GM12878 (cell line): ENCODE measurements at regions not wholly inside any gene's neighbourhood (a gene's known extent, or its start where the extent isn't known, plus 50 kb on each side); places are given as distances from the start of the nearest gene placed in this dataset.

Experiments
- ATAC-seq: fragments of 200-7000 bp; cut with Tn5 transposase; 3 replicates; pipeline ENCODE4 v1.9.1; 2020; ENCODE audit warnings: mild to moderate bottlenecking, moderate library complexity
- BruUV-seq: library from RNA; stranded (reverse); fragments of 400-500 nt; replicated peaks from 2 replicates; lab custom pipeline; 2021; lab: Mats Ljungman, UMichigan
- CTCF ChIA-PET: fragments of 300-600 bp; sonication (Branson Sonifier 250); formaldehyde crosslinking; extraction: SDS; loops from one replicate; lab custom pipeline; 2021; ENCODE audit warnings: inconsistent platforms; lab: Yijun Ruan, JAX
- POLR2A ChIA-PET: fragments of 350-600 bp; formaldehyde crosslinking; extraction: SDS; loops from one replicate; lab custom pipeline; 2021; ENCODE audit warnings: inconsistent platforms; lab: Charles Lee
- RAD21 ChIA-PET: fragments of 300-600 bp; sonication (Branson Sonifier 250); formaldehyde crosslinking; loops from one replicate; lab custom pipeline; 2023; ENCODE audit warnings: antibody characterized with exemption; ENCODE audit not compliant: unreplicated experiment; lab: Charles Lee
- SMC1A ChIA-PET: fragments of 300-600 bp; sonication (Branson Sonifier 250); formaldehyde crosslinking; loops from one replicate; lab custom pipeline; 2023; ENCODE audit not compliant: unreplicated experiment, uncharacterized antibody; lab: Charles Lee
- DNase-seq: peaks from one replicate; pipeline ENCODE4 v3.0.0-alpha.2; 2011; ENCODE audit warnings: low read depth, low spot score
- FAIRE-seq: peaks from 3 replicates; lab custom pipeline; 2011; peaks lifted over from hg19 to GRCh38; lab: Jason Lieb, UNC
- H2AFZ ChIP-seq: 2 replicates; pipeline ENCODE4 v1.6.0; 2011; ENCODE audit warnings: low read depth, low read length, control low read depth; ENCODE audit not compliant: control insufficient read depth
- H3K27ac ChIP-seq: 2 replicates; pipeline ENCODE4 v1.5.1; 2011; ENCODE audit warnings: control low read depth; ENCODE audit not compliant: control insufficient read depth, insufficient read depth
- H3K27me3 ChIP-seq, 2 experiments: replicated peaks in 1 of 2; 2 replicates each; pipeline versions ENCODE4 v1.6.0 to v1.6.1; 2011; ENCODE audit warnings: low read length in 1 of 2; ENCODE audit not compliant: control insufficient read depth in 2 of 2, insufficient read depth in 2 of 2
- H3K36me3 ChIP-seq, 2 experiments: 2 replicates each; pipeline ENCODE4 v1.5.1; 2011; ENCODE audit warnings: low read length in 1 of 2; ENCODE audit not compliant: control insufficient read depth in 2 of 2, insufficient read depth in 2 of 2
- H3K4me1 ChIP-seq: 2 replicates; pipeline ENCODE4 v1.6.1; 2011; ENCODE audit warnings: mild to moderate bottlenecking, low read length, moderate library complexity, mixed read lengths; ENCODE audit not compliant: control insufficient read depth, insufficient read depth
- H3K4me2 ChIP-seq: 2 replicates; pipeline ENCODE4 v1.6.0; 2011; ENCODE audit warnings: control low read depth; ENCODE audit not compliant: control insufficient read depth, insufficient read depth
- H3K4me3 ChIP-seq: fragments of 200-600 bp; sonication (generic); 2 replicates; pipeline ENCODE4 v1.5.1; 2016
- H3K79me2 ChIP-seq: 2 replicates; pipeline ENCODE4 v1.6.0; 2011; ENCODE audit warnings: low read length; ENCODE audit not compliant: control insufficient read depth, insufficient read depth
- H3K9ac ChIP-seq: 2 replicates; pipeline ENCODE4 v1.8.0; 2011; ENCODE audit warnings: low read length, control low read depth, mixed read lengths; ENCODE audit not compliant: control insufficient read depth, insufficient read depth
- H3K9me3 ChIP-seq: replicated peaks from 3 replicates; pipeline ENCODE4 v1.5.1; 2011; ENCODE audit warnings: mild to moderate bottlenecking, low read length; ENCODE audit not compliant: control insufficient read depth, insufficient read depth
- H4K20me1 ChIP-seq: 2 replicates; pipeline ENCODE4 v1.6.0; 2011; ENCODE audit not compliant: control insufficient read depth, insufficient read depth
- BCLAF1 ChIP-seq: fragments of 450-650 bp; IDR thresholded peaks from 2 replicates; pipeline ENCODE4 v1.6.1; 2017; ENCODE audit warnings: antibody characterized with exemption, mild to moderate bottlenecking, moderate library complexity
- CBFB ChIP-seq: IDR thresholded peaks from 2 replicates; pipeline ENCODE4 v1.6.1; 2016; ENCODE audit warnings: antibody characterized with exemption, low read depth
- JUND ChIP-seq: IDR thresholded peaks from 2 replicates; pipeline ENCODE4 v1.6.1; 2012; ENCODE audit warnings: low read depth, mild to moderate bottlenecking, low read length, improper control_type of control experiment, moderate library complexity
- MEF2B ChIP-seq: fragments of 450-650 bp; IDR thresholded peaks from 2 replicates; pipeline ENCODE4 v1.6.1; 2018; ENCODE audit warnings: mild to moderate bottlenecking, moderate library complexity; ENCODE audit not compliant: partially characterized antibody, poor library complexity, severe bottlenecking
- NFXL1 ChIP-seq: fragments of 450-650 bp; IDR thresholded peaks from 2 replicates; pipeline ENCODE4 v1.6.1; 2017; ENCODE audit warnings: antibody characterized with exemption, mild to moderate bottlenecking, borderline replicate concordance
- NR2F1 ChIP-seq: fragments of 450-650 bp; conservative IDR thresholded peaks from 2 replicates; pipeline ENCODE4 v1.6.1; 2017; ENCODE audit warnings: mild to moderate bottlenecking
- POLR2AphosphoS2 ChIP-seq: IDR thresholded peaks from 2 replicates; pipeline ENCODE4 v1.6.1; 2011; ENCODE audit warnings: low read depth, mild to moderate bottlenecking, low read length, improper control_type of control experiment, moderate library complexity
- RAD51 ChIP-seq: fragments of 450-650 bp; IDR thresholded peaks from 2 replicates; pipeline ENCODE4 v1.6.1; 2016; ENCODE audit warnings: moderate library complexity, mild to moderate bottlenecking, inconsistent platforms
- SIN3A ChIP-seq: IDR thresholded peaks from 2 replicates; pipeline ENCODE4 v1.6.1; 2012; ENCODE audit warnings: low read depth, low read length, improper control_type of control experiment
- STAT3 ChIP-seq: IDR thresholded peaks from 2 replicates; pipeline ENCODE4 v1.6.1; 2011; ENCODE audit warnings: low read depth, low read length, improper control_type of control experiment
- SUPT20H ChIP-seq: IDR thresholded peaks from 2 replicates; pipeline ENCODE4 v1.6.1; 2011; ENCODE audit warnings: low read depth, mild to moderate bottlenecking, low read length, moderate library complexity, borderline replicate concordance; ENCODE audit not compliant: control insufficient read depth
- TCF7 ChIP-seq: IDR thresholded peaks from 2 replicates; pipeline ENCODE4 v1.6.1; 2014; ENCODE audit warnings: antibody characterized with exemption, borderline replicate concordance
- WRNIP1 ChIP-seq: IDR thresholded peaks from 2 replicates; pipeline ENCODE4 v1.6.1; 2011; ENCODE audit warnings: low read depth, low read length, improper control_type of control experiment, borderline replicate concordance
- ZBED1 ChIP-seq: IDR thresholded peaks from 2 replicates; pipeline ENCODE4 v1.6.1; 2016; ENCODE audit warnings: borderline replicate concordance
- WGBS: methylation state at CpG from one replicate; pipeline ENCODE4 v1.1.6; 2016; ENCODE audit warnings: low lambda C conversion rate; ENCODE audit not compliant: insufficient replicate concordance, insufficient coverage; ENCODE audit errors: missing lambda C conversion rate; 5-methylcytosine and 5-hydroxymethylcytosine counted together
- in situ Hi-C: fragments of 300-500 bp; cut with MboI; formaldehyde crosslinking; loops from 9 replicates; pipeline ENCODE4 v1.14.3; 2018; ENCODE audit warnings: mixed read lengths
- intact Hi-C: fragments of 100-400 bp; cut with micrococcal nuclease; formaldehyde crosslinking; loops from one replicate; pipeline ENCODE4 v1.14.2; 2022; ENCODE audit not compliant: unreplicated experiment
- TF ChIP-seq, protein P1 (sequence below): IDR thresholded peaks from 2 replicates; pipeline ENCODE4 v1.6.1; 2011; ENCODE audit warnings: borderline replicate concordance, low read depth, mild to moderate bottlenecking, moderate library complexity, low read length; ENCODE audit not compliant: insufficient read depth, poor library complexity, severe bottlenecking
- TF ChIP-seq, protein P2 (sequence below): fragments of 450-650 bp; IDR thresholded peaks from 2 replicates; pipeline ENCODE4 v1.6.1; 2017; ENCODE audit warnings: mild to moderate bottlenecking, low read depth, inconsistent platforms; ENCODE audit not compliant: poor library complexity, severe bottlenecking

DNA sequence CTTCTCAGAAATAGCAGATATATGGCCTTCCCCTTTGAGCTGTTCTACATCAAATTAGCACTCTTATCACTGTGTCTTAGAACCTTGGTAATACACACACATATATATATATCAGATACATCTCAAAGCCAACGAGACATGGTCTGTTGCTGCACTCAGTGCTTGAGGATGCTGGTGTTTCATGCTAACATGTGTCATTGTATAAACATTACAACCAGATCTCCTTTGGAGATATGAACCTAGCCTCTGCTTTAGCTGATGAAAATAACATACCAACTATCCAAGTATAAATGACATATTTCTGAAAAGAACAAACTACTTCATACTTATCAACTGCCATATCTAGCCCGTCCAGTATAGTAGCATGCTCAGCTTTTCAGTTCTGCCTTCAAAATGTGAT is 226.7 kb upstream of the HNRNPA3 start (continued):
- TF ChIP-seq, protein P1, sequence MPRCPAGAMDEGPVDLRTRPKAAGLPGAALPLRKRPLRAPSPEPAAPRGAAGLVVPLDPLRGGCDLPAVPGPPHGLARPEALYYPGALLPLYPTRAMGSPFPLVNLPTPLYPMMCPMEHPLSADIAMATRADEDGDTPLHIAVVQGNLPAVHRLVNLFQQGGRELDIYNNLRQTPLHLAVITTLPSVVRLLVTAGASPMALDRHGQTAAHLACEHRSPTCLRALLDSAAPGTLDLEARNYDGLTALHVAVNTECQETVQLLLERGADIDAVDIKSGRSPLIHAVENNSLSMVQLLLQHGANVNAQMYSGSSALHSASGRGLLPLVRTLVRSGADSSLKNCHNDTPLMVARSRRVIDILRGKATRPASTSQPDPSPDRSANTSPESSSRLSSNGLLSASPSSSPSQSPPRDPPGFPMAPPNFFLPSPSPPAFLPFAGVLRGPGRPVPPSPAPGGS: no peak
- TF ChIP-seq POLR2AphosphoS2 (no peak), BCLAF1 (no peak)

DNA sequence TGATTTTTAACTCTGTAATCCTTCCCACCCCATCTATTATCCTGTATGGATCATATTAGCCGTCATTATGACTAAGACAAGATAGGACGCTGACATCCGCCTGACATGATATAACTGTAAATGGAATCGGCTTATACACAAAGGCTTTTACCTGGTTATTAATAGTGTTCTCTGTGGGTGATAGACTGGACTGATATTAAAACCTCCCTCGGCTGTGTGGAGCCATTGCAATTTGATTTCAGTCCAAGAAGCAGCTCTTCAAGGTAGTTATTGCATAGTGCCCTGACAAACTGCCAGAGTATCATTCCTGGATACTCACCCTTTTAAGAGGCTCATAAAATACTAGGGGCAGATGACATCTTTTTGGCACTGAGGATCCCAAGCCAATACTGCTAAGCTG is 226.1 kb upstream of the HNRNPA3 start:
- H3K4me1 ChIP-seq: no peaks in the 10 kb centered on the region
- no peaks in the 10 kb centered on the region for H4K20me1 ChIP-seq
- ATAC-seq: no peak
- no TSS peak for BruUV-seq
- H3K9me3 ChIP-seq: no peaks in the 10 kb centered on the region
- no peaks in the 10 kb centered on the region for H3K36me3 ChIP-seq
- POLR2A ChIA-PET: no interaction called here
- H3K27ac ChIP-seq: no peak overlapping the region
- DNase-seq: no peak
- no peak overlapping the region for H3K9ac ChIP-seq
- CTCF ChIA-PET: interaction anchor here (0.6 kb wide), 1 partner anchor 490 kb away, joined by 3 read pairs; no protein-coding TSS in a partner anchor
- RAD21 ChIA-PET: no interaction called here
- H2AFZ ChIP-seq: no peak overlapping the region
- FAIRE-seq: no peak
- no peaks in the 10 kb centered on the region for H3K79me2 ChIP-seq
- no peaks in the 10 kb centered on the region for H3K27me3 ChIP-seq
- SMC1A ChIA-PET: interaction anchor here (0.7 to 1.8 kb wide), 3 partner anchors 10 to 56 kb away, joined by 3 to 4 read pairs (median 3); no protein-coding TSS in a partner anchor
- H3K4me3 ChIP-seq: no peak overlapping the region
- H3K4me2 ChIP-seq: no peak overlapping the region
- in situ Hi-C loops (no loop called here), intact Hi-C loops (no loop called here)
- WGBS: 81% methylated on average over 5 of the region's 5 CpGs
- TF ChIP-seq NFXL1 (no peak), TCF7 (no peak), MEF2B (no peak), SUPT20H (no peak), NR2F1 (no peak), CBFB (no peak), ZBED1 (no peak), STAT3 (no peak), WRNIP1 (no peak), JUND (no peak), SIN3A (no peak), RAD51 (no peak)
- TF ChIP-seq, protein P2, sequence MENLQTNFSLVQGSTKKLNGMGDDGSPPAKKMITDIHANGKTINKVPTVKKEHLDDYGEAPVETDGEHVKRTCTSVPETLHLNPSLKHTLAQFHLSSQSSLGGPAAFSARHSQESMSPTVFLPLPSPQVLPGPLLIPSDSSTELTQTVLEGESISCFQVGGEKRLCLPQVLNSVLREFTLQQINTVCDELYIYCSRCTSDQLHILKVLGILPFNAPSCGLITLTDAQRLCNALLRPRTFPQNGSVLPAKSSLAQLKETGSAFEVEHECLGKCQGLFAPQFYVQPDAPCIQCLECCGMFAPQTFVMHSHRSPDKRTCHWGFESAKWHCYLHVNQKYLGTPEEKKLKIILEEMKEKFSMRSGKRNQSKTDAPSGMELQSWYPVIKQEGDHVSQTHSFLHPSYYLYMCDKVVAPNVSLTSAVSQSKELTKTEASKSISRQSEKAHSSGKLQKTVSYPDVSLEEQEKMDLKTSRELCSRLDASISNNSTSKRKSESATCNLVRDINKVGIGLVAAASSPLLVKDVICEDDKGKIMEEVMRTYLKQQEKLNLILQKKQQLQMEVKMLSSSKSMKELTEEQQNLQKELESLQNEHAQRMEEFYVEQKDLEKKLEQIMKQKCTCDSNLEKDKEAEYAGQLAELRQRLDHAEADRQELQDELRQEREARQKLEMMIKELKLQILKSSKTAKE: no peak
